HS-5 (cell line): ENCODE measurements at regions not wholly inside any gene's neighbourhood (a gene's known extent, or its start where the extent isn't known, plus 50 kb on each side); places are given as distances from the start of the nearest gene placed in this dataset.

ENCODE experiments used
- DNase-seq: peaks from one replicate; pipeline ENCODE4 v3.0.0-alpha.2; 2012; ENCODE audit warnings: low read depth

GRCh38 chr2:104045071-104045470, 808.8 kb upstream of the POU3F3 start:
- no peak for DNase-seq

- no peak for DNase-seq
Observed at GRCh38 chr2:104046466-104046865, 807.4 kb upstream of the POU3F3 start.

- DNase-seq, result no peak
Observed at GRCh38 chr2:104047516-104047915, 806.4 kb upstream of the POU3F3 start.

- no peak for DNase-seq
Observed at GRCh38 chr2:104049438-104049837, 804.5 kb upstream of the POU3F3 start.

GRCh38 chr2:104049981-104050380, 803.9 kb upstream of the POU3F3 start:
- DNase-seq, result no peak

- no peak for DNase-seq
Observed at GRCh38 chr2:104050656-104051242, 803.2 kb upstream of the POU3F3 start.

- no peak for DNase-seq
Observed at GRCh38 chr2:104051766-104052165, 802.1 kb upstream of the POU3F3 start.

- DNase-seq, result no peak
Observed at GRCh38 chr2:104052356-104052755, 801.6 kb upstream of the POU3F3 start.

- no peak for DNase-seq
Observed at GRCh38 chr2:104056451-104056850, 797.5 kb upstream of the POU3F3 start.

GRCh38 chr2:104068665-104069064, 785.2 kb upstream of the POU3F3 start:
- DNase-seq, result no peak

- DNase-seq, result no peak
Observed at GRCh38 chr2:104077573-104077972, 776.3 kb upstream of the POU3F3 start.

- no peak for DNase-seq
Observed at GRCh38 chr2:104078431-104079157, 775.3 kb upstream of the POU3F3 start.

GRCh38 chr2:104088745-104089144, 765.2 kb upstream of the POU3F3 start:
- DNase-seq, result no peak

GRCh38 chr2:104090407-104090806, 763.5 kb upstream of the POU3F3 start:
- DNase-seq, result no peak

- DNase-seq, result no peak
Observed at GRCh38 chr2:104091894-104092293, 762.0 kb upstream of the POU3F3 start.

- peak; percentile 9 for DNase-seq
Observed at GRCh38 chr2:104092886-104093285, 761.0 kb upstream of the POU3F3 start.

GRCh38 chr2:104102615-104103014, 751.3 kb upstream of the POU3F3 start:
- DNase-seq, result no peak

- DNase-seq, result no peak
Observed at GRCh38 chr2:104109356-104109755, 744.6 kb upstream of the POU3F3 start.

- DNase-seq, result no peak
Observed at GRCh38 chr2:104118889-104119288, 735.0 kb upstream of the POU3F3 start.

- DNase-seq, result no peak
Observed at GRCh38 chr2:104120171-104120570, 733.7 kb upstream of the POU3F3 start.

GRCh38 chr2:104125096-104125495, 728.8 kb upstream of the POU3F3 start:
- no peak for DNase-seq

- no peak for DNase-seq
Observed at GRCh38 chr2:104127049-104127770, 726.7 kb upstream of the POU3F3 start.

- peak; percentile 0 for DNase-seq
Observed at GRCh38 chr2:104140361-104140760, 713.6 kb upstream of the POU3F3 start.
